ENCODE measurements at regions not wholly inside any gene's neighbourhood (a gene's known extent, or its start where the extent isn't known, plus 50 kb on each side); places are given as distances from the start of the nearest gene placed in this dataset.
"Not testable (repeated sequence)": the region's sequence is repeated elsewhere in the genome, so short reads cannot be mapped to it uniquely, and the experiment has no call there.

DNA sequence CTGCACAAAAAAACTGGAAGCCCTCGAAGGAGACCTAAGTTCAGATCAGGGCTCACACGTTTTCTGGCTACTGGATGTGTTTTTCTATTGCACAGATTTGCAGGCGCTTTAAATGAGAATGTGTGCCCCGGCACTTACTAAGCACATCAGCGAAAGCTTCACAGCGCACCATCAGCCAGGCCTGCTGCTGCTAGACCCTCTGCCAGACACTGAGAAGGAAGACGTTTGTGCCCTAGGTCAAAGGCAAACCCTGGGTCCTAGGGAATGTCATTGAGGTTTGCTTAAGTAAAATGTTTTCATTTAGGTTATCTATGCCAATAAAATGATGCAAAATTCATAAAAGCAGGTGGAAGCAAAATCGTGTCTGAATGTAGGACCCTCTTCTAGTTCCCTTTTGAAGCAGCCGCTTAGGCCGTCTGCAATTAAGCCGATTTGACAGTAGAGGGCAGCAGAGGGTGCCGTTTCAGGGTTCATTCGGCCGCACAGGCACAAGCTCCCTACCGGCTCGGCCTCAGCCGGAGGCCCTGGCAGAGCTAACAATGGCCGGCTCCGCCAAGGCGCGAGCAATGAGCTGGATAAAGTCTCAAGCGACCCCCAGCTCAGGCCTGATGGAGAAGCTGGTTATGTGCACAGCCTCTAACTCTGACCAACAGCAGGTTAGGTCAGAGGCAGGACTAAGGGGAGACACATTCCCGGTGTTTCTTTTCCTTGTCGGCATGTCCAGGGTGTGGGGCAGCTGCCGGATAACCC lies 107.2 kb upstream of the FOXA2 start:
- DNase-seq: no peak

DNA sequence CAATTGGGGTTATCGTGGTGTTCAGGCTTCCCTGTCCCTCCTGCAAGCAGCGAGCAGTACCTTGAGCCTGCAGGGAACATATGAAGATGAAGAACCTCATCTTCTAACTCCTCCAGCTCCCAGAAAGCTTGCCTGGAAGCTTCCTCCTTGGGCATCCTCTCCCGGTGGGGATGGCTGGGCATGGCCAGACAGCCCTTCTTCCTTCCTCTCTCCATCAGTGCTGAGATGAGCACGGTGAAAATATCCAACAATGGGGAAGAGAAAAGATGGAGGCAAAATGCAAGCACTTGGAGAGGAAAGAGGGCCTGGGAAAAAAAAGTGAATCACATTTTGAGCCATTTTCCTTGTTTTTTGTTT lies 107.7 kb upstream of the FOXA2 start:
- DNase-seq: no peak

DNA sequence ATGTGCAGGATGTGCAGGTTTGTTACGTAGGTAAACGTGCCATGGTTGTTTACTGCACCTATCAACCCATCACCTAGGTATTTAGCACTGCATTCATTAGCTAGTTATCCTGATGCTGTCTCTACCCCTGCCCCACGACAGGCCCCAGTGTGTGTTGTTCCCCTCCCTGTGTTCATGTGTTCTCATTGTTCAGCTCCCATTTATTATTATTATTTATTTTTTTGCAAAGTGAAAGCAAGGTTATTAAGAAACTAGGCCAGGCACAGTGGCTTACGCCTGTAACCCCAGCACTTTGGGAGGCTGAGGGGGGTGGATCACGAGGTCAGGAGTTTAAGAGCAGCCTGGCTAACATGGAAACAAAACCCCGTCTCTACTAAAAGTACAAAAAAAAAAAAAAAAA lies 108.2 kb upstream of the FOXA2 start:
- not testable (repeated sequence) for DNase-seq

DNA sequence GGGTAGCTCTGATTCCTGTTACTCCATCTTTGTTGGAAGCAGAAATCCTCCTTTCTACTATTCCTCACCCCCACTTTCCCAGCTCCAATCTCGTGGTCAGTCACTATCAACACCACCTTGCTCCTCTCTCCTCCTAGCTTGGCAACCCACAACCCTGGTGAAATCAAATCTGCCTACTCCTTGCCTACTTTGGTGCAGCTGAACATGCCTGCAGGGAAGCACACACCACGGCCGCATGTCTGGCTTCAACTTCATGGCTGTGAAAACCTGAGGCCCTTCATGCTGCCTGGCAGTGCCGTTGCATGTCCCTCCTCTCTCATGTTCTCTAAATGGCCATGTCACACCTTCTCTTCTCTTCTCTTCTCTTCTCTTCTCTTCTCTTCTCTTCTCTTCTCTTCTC lies 112.4 kb upstream of the FOXA2 start:
- no peak for DNase-seq

DNA sequence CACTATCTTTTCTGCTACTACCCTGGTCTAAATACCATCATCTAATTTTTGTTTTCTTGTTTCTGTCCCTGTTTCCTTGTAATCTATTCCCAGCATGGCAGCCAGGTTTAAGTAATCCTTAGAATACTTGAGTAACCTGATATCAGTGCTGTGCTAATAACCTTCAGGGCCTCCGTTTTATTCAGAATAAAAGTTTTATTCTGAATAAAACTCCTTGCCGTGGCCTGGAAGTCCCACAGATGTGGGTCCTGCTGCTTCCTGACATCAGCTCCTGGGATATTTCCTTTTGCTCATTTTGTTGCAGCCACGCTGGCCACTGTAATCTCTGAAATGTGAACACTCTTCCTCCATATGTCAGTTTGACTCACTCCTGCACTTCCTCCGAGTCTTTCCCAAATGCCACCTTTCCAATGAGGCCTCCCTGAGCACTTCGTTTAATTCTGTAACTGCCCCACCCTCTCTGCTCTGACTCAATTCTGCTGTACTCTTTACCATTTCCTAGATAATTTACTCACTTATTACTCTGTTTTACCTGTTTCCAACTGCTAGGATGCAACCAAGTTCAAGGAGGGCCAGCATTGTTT lies 114.0 kb upstream of the FOXA2 start:
- DNase-seq: no peak

DNA sequence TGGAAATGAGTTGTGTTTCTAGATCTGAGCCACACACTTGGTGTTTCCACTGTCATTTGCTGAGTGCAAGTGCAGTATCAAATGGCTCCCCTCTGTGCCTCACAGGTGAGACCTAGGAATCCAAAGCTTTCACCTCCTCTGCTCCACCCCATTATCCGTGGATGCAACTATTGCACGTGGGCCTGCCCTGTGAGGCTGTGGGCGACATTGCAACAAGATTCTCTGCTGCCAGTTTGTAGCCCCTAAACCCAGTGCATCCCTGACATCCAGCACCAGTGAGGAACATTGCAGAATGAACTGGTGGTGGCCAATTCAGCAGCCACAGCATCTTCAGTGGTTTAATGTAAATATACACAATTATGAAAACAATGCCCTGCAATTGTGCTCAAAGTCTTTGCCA lies 115.0 kb upstream of the FOXA2 start:
- DNase-seq: no peak

DNA sequence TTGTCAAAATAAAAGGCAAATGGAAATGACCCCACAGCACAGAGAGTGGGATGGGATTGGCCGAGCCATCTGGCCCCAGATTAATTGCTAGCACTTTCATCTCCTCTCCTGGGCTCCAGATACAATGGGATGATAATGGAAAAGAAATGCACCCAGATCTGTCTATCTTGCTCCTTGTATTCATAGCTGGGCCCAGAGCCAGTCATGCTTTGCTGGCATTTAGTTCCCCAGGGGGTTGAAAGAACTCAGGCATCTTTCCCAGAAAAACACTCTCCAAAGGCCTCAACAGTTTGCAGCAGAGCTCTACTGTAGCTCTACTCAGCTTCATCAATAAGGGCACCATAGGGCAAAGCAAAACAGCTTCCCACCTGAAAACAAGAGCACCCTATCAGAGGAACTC lies 116.0 kb upstream of the FOXA2 start:
- no peak for DNase-seq

DNA sequence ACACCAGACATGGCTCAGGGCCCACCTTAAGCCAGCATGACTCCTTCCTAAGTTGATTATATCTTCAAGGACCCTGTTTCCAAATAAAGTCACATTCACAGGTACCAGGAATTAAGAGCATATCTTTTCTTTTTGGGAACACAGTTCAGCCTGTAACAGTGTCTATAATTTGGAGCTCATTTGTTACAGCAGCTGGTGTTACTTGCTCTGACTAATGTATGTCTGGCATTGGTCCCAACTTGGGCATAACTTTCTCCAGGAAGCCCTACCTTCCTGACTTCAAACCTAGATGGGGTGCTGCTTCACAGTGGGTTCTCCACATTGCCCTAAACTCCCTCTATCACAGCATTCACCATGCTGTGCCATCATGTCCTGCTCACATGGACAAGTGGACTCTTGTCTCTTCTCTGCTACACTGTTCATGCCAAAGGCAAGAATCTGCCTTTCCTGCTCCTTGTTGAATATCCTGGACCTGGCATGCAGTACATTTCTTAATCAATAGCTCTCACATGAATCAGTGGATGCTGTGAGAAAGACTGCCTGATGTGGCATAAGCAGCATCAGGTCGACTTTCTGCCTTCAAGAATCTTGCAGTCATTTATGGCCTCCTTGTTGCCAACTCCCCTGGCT lies 117.4 kb upstream of the FOXA2 start:
- DNase-seq: no peak

DNA sequence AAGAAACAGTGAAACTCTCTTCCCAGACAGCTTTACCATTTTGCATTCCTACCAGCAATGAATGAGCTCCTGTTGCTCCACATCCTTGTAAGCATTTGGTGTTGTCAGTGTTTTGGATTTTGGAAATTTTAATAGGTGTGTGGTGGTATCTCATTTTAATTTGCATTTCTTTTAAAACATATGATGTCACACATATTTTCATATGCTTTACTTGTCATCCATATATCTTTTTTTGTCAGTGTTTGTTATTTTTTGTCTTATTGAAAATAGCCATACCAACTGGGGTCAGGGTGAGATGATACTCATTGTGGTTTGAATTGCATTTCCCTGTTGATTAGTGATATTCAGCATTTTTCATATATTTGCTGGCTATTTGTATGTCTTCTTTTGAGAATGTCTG lies 119.5 kb upstream of the FOXA2 start:
- DNase-seq: no peak

DNA sequence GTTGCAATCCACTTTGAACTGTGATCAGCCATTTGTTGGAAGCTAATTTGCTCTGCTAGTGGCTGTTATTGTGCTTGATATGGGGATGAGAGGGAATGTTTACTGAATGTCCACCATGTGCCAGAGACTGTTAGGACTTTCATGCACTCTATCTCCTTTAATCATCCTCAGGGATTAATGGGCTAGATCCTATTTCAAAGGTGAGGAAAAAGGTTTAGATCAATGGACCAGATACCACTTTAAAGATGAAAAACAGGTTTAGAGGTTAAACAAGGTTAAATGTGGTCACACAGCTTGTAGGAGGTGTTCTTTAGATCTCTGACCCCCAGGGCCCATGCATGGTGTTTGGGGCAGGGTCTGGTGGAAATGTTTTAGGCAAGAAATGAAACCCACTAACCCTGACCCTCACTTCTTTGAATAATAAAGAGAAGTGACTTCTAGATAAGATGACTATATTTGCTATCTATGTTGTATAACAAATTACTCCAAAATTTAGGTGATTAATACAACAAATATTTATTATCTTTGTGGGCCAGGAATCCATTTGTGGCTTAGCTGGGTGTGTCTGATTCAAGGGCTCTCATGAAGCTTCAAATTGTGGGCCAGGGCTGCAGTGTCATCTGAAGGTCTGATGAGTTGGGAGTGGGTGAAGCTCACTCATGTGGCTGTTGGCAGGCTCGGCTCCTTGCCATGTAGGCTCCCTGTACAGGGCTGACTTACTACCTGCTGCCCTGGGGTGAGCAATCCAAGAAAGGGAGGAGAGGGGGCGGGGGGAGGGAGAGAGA lies 127.8 kb upstream of the FOXA2 start:
- no peak for DNase-seq

DNA sequence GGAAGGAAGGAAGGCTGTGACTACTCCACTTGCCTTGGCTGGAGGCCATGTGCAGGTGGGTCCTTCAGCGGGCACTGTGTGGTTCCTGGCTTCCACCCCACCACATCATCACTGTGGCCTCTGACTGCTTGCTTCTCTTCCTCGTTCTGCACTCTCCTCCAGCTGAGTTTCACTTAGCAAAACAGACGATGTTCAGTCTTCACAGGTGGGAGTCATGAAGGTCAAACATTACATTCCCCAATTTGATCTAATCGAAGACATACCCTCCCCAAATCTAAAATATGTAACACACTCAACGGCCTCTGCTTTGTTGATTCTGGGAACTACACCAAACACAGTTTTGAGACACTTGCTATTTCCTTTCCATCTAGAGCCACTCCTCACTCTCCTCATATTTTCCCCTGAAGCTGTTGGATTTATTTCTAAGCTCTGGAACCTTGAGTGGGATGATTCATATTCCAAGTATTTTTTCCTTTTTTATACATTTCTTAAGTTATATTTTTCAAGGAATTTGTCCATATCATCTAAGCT lies 132.5 kb upstream of the FOXA2 start:
- no peak for DNase-seq

DNA sequence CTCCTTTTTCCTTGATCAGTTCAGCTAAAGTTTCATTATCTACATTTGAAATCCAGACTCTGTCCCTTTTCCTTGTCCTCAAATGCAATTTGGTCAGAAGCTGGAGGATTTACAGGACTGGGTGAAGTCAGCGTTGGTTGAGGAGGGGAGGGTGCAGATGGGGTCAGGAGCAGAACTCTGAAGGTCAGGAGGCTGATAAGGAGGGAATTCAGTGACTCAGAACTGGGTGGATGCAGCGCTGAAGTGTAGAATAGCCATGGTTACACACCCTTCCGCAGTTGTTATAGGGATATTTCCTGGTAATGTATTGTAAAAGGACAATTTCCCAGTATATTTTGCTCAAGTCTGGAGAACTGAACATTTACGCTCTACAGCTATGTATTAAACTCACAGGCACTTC lies 133.1 kb upstream of the FOXA2 start:
- no peak for DNase-seq

DNA sequence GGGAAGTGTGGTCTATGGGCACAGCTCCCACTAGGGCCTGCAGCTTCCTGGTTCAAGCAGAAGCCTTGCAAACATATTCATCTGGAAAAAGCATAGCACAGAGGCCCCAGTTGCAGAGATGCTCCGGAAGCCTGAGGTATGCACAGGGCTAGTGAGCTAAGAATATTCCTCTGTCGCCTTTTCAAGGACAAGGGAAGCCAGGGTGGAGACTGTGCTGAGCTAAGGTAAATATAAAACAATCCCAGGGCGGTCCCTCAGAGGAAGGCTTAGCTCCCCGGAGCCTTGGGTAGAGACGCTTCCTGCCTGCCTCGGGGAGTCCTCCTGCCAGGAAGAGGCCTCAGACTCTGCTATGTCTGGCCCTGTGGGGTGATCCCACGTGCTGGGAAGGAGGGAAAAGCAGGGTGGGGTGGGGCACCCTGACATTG lies 134.8 kb upstream of the FOXA2 start:
- no peak for DNase-seq

DNA sequence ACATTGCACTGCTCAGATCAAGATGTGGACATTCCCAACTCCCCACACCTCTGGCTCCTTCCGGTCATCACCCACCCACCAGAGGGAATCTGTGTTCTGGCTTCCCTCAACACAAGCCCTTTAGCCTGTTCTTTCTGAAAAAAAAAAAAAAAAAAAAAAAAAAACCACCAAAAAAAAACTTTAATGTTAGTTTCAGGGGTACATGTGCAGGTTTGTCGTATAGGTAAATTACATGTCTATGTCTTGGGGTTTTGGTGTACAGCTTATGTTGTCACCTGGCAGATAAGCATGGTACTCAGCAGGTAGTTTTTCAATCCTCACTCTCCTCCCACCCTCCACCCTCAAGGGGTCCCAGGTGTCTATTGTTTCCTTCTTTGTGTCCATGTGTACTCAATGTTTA lies 135.8 kb upstream of the FOXA2 start:
- DNase-seq: no peak

DNA sequence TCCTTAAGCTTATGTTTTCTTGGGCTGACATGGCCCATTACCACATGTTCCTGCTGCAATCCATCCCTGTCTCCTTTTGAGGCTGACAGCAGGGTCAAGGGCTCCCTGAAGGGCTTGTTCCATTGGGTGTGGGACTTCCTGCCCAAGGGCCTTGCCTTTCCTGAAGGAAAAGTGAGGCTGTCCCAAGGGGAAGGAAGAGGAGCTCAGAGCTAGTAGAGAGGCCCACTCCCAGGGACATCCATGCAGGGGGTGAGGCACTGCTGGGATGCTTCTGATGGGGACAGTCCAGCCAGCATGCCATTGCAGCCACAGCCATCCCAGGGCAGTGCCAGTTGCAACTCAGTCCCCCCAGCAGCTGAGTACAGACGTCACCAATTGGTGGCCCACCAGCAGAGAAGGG lies 138.4 kb upstream of the FOXA2 start:
- DNase-seq: no peak

DNA sequence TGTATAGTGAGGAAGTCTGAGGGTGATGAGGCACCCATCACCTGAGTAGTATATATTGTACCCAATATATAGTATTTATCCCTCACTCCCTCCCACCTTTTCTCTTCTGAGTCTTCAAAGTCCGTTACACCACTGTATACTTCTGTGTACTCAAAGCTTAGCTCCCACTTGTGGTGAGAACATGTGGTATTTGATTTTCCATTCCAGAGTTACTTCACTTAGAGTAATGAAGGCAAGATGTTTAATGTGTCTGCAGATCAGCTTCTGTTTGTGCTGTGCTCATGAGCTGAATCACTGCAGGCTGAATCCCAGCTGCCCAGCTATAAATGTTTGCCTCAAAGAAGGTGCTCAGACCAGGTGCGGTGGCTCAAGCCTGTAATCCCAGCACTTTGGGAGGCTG lies 139.3 kb upstream of the FOXA2 start:
- DNase-seq: no peak

DNA sequence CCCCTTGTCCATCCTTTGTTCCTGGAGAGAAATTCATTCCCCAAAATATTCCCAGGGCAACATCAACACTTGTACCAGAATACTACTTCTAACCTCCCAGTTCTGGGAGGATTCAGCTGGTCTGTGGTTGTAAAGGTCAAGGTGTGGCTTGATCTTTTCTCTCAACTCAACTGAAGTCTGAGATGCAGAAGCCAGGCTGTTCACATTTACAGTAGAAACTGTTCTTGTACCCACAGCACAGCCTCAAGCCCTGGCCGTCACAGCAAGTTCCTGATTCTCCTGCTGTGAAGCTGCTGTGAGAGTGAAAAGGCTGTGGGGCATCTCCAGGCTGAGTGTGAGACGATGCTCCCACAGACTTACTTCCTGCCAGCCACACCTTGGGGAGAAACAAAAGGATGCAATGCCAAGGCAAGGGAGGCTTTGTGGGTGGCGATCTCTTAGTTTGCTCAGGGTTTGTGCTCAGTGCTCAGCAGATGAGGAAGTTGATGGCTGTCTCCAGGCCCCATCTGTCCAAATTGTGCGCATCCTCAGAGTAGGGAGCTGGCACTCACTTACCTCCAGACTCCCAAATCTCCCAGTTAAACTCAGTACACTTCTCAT lies 143.9 kb upstream of the FOXA2 start:
- no peak for DNase-seq

DNA sequence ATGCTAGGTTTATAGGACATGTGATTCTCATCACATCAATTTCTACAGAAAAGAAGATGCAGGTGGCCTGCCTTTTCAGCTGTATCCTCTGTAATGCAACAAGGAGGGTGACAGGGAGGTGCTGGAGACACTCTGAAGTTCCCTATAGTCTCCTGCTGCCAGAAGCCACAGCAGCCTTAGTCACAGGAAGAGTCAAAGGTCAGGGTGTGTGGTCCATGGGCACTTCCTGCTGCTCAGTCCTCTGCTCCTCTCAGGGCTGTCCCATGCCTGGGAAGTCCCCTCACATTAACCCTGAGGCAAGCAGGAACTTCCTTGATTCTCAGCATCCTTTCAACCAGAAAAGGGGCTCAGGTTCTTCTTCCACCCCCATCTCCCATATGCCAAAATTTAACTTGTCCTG lies 144.8 kb upstream of the FOXA2 start:
- DNase-seq: no peak

DNA sequence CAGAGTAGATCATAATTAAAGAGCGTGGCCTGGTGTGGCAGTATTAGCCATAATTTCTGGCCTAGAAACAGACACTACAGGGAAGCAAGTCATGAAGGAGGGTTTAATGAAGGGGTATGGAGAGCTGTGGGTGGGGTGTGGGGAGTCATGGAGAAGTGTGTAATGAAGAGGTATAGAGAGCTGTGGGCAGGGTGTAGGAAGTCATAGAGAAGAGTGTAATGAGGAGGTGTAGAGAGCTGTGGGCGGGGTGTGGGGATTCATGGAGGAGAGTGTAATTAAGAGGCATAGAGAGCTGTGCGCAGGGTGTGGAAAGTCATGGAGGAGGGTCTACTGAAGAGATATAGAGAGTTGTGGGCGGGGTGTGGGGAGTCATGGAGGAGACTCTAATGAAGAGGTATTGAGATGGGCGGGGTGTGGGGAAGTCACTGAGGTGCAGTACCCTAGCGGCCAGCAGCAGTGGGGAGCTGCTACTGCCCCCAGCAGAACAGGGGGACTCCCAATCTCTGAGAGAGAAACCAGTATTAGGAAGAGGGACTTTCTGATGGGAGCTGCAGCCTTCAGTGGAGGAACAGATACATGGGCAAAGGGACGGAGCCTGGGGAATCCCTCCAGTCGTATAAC lies 145.4 kb upstream of the FOXA2 start:
- DNase-seq: no peak

DNA sequence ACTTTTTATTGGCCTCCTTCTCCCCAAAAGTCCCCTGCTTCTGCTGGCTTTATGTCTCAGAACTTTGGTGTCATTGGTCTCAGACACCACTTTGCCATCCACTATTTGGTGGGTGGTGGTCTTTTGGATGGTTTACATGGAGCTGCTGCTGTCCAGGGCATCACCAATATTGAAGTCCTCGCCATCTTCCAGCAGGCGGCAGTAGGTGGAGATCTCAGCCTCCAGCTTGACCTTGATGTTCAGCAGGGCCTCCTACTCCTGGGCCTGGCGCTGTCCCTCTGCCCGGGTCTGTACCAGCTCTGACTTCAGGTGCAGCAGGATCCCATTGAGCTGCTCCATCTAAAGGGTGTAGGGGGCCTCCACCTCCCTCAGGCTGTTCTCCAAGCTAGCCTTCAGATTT lies 148.4 kb upstream of the FOXA2 start:
- DNase-seq: no peak

DNA sequence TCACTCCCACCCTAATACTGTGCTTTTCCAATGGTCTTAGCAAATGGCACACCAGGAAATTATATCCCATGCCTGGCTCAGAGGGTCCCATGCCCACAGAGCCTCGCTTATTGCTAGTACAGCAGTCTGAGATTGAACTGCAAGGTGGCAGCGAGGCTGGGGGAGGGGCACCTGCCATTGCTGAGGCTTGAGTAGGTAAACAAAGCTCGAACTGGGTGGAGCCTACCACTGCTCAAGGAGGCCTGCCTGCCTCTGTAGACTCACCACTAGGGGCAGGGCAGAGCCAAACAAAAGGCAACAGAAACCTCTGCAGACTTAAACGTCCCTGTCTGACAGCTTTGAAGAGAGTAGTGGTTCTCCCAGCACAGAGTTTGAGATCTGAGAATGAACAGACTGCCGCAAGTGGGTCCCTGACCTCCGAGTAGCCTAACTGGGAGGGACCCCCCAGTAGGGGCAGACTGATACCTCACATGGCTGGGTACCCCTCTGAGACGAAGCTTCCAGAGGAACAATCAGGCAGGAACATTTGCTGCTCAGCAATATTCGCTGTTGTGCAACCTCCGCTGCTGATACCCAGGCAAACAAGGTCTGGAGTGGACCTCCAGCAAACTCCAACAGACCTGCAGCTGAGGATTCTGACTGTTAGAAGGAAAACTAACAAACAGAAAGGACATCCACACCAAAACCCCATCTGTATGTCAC lies 150.7 kb upstream of the FOXA2 start:
- not testable (repeated sequence) for DNase-seq

DNA sequence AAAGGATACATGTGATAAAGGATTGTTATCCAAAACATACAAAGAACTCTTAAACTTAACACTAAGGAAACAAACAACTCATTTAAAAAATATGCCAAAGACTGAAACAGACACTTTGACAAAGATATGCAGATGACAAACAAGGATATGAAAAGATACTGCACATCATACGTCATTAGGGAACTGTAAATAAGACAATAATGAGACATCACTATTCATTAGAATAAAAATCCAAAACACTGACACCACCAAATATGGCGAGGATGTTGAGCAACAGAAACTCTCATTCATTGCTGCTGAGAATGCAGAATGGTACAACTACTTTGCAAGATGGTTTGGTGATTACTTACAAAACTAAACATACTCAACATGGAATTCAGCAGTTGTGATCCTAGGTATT lies 156.5 kb upstream of the FOXA2 start:
- no peak for DNase-seq

Data from NCI-H1048 (cell line).